ENCODE measurements at regions not wholly inside any gene's neighbourhood (a gene's known extent, or its start where the extent isn't known, plus 50 kb on each side); places are given as distances from the start of the nearest gene placed in this dataset.

DNA sequence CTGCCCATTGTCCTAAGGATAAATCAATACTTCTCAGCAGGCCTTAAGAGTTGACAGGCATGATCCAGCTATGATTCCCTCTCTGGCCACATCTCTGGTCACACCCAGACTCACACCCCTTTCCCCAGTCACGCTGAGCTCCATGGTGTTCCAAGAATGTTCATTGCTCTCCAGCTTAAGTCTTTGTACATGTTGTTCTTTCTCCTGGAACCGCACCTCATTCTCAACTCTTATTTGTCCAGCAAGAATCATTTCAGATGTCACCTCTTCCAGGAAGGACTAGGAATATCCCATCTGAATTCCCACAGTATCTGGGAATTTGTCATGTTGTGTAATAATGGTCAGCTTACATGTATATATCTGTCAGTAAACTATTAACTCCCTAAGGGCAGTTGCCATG, 118.3 kb upstream of the GALNT15 start:
- Histone ChIP-seq H3K36me3 (no peaks in the 10 kb centered on the region), H3K9ac (ENCODE audit: low read depth in 2 of 2, low read length in 2 of 2) (no peak overlapping the region), H3K27me3 (no peaks in the 10 kb centered on the region), H3K27ac (no peak overlapping the region), H3K9me3 (no peaks in the 10 kb centered on the region), H3K4me3 (no peak overlapping the region), H3K4me1 (no peaks in the 10 kb centered on the region)
- TF ChIP-seq, protein P1, sequence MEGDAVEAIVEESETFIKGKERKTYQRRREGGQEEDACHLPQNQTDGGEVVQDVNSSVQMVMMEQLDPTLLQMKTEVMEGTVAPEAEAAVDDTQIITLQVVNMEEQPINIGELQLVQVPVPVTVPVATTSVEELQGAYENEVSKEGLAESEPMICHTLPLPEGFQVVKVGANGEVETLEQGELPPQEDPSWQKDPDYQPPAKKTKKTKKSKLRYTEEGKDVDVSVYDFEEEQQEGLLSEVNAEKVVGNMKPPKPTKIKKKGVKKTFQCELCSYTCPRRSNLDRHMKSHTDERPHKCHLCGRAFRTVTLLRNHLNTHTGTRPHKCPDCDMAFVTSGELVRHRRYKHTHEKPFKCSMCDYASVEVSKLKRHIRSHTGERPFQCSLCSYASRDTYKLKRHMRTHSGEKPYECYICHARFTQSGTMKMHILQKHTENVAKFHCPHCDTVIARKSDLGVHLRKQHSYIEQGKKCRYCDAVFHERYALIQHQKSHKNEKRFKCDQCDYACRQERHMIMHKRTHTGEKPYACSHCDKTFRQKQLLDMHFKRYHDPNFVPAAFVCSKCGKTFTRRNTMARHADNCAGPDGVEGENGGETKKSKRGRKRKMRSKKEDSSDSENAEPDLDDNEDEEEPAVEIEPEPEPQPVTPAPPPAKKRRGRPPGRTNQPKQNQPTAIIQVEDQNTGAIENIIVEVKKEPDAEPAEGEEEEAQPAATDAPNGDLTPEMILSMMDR (IDR thresholded peaks at IDR 0.05), result no peak
- DNase-seq, result no peak
- intact Hi-C loops (cut with DNase I), result no loop called here

DNA sequence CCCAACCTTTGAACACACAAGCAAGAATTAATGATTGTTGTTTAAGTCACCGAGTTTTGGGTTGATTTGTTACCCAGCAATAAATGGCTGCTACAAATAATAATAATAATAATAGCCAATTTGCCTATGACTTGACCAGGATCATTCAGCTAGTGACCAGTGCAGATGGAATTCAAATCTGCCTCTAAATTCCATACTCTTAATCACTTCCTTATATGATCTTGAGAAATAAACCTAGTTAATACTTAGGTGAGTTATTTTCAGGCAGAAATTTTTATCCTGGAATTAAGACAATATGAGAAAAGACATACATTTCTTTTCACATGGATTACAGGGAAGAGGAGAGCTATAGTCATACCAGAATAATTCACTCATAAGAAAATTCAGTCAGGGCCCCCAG, 116.0 kb upstream of the GALNT15 start:
- Histone ChIP-seq H3K4me1 (no peaks in the 10 kb centered on the region), H3K9me3 (no peaks in the 10 kb centered on the region), H3K27ac (no peak overlapping the region), H3K4me3 (no peak overlapping the region), H3K9ac (ENCODE audit: low read depth in 2 of 2, low read length in 2 of 2) (no peak overlapping the region), H3K36me3 (no peaks in the 10 kb centered on the region), H3K27me3 (no peaks in the 10 kb centered on the region)
- TF ChIP-seq, protein P1 (IDR thresholded peaks at IDR 0.05), result no peak
- no peak for DNase-seq
- intact Hi-C loops (cut with DNase I), result no loop called here

DNA sequence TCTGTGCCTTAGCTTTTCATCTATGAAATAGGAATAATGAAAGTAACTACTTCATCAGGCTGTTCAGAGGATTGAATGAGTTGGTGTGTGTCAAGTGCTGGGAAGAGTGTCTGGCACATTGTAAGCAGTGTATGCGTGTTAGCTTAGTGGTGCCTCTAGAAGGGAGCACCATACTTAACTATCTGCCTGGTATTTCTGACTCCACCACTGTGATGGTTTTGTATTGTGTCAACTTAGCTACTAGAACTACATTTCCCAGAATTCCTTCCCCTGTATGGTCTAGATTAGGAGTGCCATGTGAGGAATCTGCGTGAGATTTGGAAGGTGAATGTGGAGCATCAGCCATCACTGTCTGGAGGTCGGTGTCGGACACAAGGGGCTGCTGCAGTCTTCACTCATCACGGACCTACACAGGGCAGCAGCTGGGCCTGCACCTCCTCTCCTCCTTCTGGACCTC, 115.4 kb upstream of the GALNT15 start:
- H3K36me3 ChIP-seq, result no peaks in the 10 kb centered on the region
- H3K9me3 ChIP-seq, result no peaks in the 10 kb centered on the region
- no peak overlapping the region for H3K9ac ChIP-seq (ENCODE audit: low read depth in 2 of 2, low read length in 2 of 2)
- H3K4me1 ChIP-seq, result no peaks in the 10 kb centered on the region
- TF ChIP-seq, protein P1 (IDR thresholded peaks at IDR 0.05), result no peak
- peak overlapping the region; percentile 18 for H3K27ac ChIP-seq
- no peaks in the 10 kb centered on the region for H3K27me3 ChIP-seq
- intact Hi-C loops (cut with DNase I), result no loop called here
- no peak for DNase-seq
- H3K4me3 ChIP-seq, result no peak overlapping the region

DNA sequence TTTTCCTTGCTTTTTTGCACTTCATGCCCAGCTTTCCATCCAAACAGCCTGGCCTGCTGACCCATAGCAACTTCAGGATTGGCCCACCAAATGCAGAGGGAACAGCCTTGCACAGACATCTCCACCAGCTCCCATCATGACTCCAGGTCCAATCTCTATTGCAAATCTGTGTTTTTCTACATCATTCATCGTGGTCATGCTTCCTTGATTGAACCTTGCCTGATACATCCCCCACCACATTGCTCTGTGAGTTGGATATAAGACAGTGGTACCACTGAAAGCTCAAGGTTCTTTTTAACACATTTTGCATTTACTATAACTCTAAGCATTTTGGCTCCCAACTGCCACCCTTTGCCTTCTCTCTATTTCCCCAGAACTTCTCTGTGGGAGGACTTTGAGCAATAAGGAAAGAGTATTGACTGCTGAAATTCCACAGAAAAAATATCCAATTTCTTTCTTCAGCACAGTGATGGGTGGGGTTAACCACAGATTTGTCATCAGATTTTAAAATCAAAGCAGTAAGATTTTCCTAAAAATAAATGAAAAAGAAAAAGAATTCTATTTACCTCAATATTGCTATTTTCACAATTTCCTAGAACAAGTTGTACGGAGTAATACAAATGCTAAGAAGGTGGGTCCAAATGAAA, 114.6 kb upstream of the GALNT15 start:
- no peaks in the 10 kb centered on the region for H3K4me1 ChIP-seq
- peak overlapping the region; percentile 18 for H3K27ac ChIP-seq
- H3K9ac ChIP-seq (ENCODE audit: low read depth in 2 of 2, low read length in 2 of 2), result no peak overlapping the region
- no peak for DNase-seq
- no peaks in the 10 kb centered on the region for H3K9me3 ChIP-seq
- H3K36me3 ChIP-seq, result no peaks in the 10 kb centered on the region
- TF ChIP-seq, protein P1 (IDR thresholded peaks at IDR 0.05), result no peak
- H3K27me3 ChIP-seq, result no peaks in the 10 kb centered on the region
- H3K4me3 ChIP-seq, result no peak overlapping the region
- intact Hi-C loops (cut with DNase I), result no loop called here

DNA sequence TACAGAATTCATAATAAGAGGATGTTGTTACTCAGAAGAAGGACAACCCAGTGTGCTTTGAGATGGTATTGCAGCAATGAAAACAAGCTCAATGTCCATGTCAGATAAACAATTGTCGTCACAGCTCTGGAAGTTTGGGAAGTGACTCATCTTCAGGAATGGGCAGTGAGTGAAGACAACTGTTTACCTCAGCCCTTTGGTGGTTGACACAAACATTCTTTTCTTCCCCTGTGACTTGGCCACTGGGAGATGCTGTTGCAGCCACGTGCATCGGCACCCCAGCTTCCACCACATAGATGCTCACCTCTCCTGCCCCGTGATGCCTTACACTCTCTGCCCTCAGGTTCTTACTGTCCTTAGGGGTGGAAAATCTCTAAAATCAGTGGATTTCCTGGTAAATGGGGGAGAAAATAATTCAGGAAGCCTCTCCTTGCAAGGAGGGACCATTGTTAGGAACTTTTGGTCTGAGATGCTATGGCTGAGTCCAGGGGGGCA, 114.1 kb upstream of the GALNT15 start:
- no peak overlapping the region for H3K9ac ChIP-seq (ENCODE audit: low read depth in 2 of 2, low read length in 2 of 2)
- H3K4me1 ChIP-seq, result no peaks in the 10 kb centered on the region
- no peak overlapping the region for H3K4me3 ChIP-seq
- no peaks in the 10 kb centered on the region for H3K36me3 ChIP-seq
- TF ChIP-seq, protein P1 (IDR thresholded peaks at IDR 0.05), result no peak
- H3K27me3 ChIP-seq, result no peaks in the 10 kb centered on the region
- H3K27ac ChIP-seq, result peak overlapping the region; percentile 48
- no peaks in the 10 kb centered on the region for H3K9me3 ChIP-seq
- intact Hi-C loops (cut with DNase I), result no loop called here
- no peak for DNase-seq

All from colonic mucosa (tissue), 4 donors.